ENCODE measurements at regions not wholly inside any gene's neighbourhood (a gene's known extent, or its start where the extent isn't known, plus 50 kb on each side); places are given as distances from the start of the nearest gene placed in this dataset.

DNA sequence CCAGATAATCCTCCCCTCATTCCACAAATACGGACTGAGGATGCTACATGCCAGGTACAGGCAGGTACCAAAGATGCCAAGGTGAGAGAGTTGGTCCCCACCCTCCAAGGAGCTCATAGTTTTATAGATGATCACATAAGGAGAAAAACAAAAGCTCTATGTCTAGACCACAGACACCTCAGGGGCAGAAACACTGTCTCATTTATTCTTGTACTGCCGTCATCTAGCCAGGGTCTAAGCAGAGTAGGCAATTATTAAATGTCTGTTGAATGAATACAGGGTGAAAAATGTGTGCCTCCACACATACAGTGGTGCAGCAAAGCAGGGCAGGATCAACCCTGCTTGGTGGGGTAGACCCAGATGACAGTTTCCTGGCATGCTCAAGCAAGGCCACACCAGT lies 439.8 kb upstream of the JARID2 start:
- no peak for DNase-seq (ENCODE audit: low read depth in 2 of 2)

DNA sequence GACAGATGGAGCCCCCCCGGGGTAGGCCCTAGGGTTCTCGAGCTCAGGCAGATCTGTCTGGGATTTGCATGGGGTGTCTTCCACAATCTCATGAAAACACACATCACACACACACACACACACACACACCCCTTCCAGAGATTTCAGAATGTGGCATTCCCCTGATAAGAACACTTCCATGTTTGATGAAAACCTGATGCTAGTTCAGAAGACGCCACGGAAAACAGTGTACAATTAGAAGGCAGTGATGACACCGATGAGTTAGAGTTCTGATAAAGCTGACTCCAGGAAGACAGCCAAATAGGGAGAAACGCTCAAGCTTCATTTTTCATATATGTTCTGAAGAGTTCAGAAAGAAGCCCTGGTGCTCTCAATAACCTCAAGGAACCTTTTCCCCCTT lies 438.7 kb upstream of the JARID2 start:
- DNase-seq (ENCODE audit: low read depth in 2 of 2): no peak

DNA sequence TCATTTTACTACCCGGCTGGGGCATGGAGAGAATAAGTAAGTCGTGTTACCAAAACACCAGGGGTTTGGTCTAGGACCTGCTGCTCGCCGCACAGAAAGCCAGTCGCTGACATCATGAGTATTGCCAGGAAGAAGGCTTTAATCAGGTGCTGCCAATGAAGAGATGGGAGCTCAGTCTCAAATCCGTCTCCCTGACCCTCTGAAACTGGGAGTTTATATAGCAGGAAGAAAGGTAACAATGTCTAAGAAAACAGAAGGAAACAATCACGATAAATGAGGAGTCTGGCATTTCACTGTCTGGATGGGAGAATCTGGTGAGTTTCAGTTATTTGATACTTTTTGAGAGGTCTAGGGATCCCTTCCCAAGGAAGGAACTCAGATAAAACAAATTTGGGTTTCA lies 437.9 kb upstream of the JARID2 start:
- no peak for DNase-seq (ENCODE audit: low read depth in 2 of 2)

DNA sequence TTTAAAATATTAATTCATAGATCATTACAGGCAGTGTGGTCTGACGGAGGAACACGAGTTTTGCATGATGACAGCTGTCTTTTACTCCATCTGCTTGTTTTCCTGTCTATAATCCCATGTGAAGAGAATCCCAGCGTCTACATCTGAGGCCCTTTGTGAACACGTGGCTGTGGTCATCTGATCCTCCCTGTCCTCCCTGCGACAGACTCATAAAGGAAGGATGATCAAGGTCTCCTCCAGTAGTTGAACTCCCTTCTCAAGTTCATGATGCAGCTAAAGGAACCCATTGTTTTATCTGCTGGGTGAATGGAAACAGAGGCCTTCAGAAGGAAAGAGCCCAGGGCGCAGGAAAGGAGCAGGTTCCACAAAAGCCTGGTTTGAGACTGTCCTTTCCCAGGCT lies 435.8 kb upstream of the JARID2 start:
- DNase-seq (ENCODE audit: low read depth in 2 of 2): no peak

DNA sequence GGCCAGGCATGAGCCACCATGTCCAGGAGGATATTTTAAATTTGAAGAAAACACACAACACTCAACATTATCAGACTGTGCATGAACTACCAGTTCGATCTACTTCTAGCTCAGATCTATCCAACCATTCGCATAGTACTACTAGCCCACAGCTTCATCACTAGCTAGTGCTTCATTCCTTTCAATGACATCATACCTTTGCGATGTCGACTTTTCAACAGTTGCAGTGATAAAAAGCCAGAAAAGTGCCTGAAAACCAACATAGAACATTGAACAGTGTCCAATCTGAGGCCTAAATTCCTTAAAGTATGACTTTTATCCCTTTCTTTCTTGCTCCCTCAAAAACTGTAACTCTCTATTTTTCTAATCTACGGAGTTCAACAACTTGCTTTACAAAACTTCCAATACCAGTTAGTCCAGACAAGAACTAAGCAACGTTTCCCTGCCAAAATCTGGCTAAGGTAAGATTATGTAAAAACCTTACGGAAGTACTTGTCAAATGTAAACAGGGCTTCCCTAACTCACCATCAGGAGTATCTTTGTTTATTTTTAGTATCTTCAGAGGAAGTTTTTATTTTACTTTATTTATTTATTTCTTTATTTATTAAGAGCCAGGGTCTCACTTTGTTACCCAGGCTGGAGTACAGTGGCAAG lies 434.0 kb upstream of the JARID2 start:
- DNase-seq (ENCODE audit: low read depth in 2 of 2): no peak

DNA sequence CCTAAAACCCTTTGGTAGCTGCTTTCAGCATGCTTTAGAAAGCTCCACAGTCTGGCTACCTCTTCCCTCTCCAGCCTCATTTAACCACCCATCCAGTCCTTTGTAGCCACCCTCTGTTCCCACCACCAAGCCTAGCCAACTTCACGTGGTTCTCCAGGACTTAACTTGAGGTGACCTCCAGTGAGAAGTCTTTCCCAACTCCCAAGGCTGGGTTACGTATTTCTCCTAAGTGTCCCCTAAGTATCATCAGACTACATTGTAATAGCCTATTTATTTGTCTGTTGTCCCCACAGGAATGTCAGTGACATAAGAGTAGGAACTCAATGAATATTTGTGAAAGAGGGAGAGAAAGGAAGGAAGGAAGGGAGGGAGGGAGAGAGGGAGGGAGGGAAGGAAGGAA lies 431.9 kb upstream of the JARID2 start:
- DNase-seq (ENCODE audit: low read depth in 2 of 2): no peak

DNA sequence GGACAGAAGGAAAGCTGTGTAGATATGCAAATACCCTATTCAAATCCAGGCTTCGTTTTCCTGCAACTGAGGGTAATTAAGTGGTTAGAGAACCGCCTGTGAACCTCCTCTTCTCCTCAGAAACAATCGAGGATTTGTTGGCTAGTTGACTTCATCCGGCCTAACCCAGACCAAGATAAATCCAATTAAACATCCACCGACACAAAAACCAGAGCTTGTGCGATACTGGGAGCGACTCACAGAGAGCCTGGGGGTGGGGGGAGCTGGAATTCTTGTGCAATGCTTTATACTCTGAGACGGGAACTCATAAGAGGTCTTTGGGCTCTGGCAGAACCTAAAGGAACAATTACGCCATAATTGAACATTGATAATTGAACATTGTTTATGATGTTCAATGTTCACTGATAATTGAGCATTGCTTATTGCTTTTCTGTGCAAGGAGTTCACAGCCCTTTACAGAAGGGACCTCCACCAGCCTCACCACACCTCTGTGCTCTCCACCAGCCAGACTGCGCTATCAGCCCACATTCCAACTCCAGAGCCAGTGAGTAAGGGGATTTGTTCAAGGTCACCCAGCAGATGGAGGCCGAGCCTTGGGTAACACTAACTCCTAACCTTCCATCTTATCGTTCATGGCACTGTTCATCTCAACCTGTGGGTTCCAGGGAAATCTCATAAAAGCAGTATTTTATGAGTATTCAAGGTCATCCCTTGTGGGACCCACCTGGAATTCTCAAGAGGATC lies 429.6 kb upstream of the JARID2 start:
- no peak for DNase-seq (ENCODE audit: low read depth in 2 of 2)

DNA sequence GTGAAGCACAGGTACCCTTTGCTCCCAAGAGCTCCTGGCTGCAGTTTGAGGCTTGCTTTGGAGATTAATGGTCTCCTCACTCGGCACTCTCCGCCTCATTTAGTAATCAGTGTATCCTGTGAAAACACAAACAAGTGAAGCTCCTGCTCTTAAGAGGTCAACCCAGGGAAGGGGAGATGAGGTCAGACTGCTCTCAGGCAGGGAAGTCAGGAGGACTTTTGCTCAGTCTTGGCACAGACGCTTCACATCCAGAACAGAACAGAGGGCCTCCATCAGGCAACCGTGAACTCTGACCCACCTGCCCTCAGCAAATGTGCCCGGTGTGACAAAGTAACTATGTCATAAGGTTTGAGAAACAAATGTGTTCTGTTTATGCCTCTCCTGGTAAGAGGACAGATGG lies 428.8 kb upstream of the JARID2 start:
- no peak for DNase-seq (ENCODE audit: low read depth in 2 of 2)

DNA sequence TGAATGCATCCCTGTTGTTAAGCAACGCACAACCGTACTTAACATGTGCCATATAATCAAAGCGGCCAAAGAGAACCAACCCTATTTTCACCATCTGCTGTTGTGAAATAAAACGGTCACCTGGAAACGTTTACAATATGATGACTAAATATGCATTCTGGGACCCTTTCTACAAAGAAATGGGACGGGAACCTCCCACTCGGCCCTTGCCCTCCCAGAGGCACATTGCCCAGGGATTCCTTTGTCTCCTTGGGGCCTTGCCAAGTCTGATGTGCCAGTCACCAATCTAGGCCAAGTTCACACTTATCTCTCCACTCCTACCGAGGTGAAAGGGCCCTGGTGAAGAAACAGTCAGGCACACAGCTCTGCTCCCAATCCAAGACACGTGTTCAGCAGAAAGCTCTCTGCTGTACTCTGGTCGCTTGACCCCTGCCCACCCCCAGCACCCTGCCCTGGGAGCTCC lies 427.4 kb upstream of the JARID2 start:
- no peak for DNase-seq (ENCODE audit: low read depth in 2 of 2)

DNA sequence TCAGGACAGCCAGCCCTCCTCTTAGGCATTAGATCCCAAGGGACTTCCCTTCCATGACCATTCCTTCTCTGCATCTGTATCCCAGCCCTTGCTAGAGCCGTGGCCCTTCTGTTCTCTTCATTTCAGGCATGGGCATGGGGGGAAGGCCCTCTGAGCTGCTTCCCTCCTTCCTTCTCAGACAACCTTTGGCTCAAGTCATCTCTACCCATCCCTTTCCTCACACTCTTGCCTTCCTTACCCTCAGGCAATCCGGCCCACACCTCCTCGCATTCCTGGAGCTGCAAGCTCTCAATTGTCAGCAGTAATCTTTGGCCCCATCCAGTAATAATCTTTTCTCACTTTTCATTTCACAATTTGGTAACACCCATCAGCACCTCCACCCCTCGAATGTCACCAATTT lies 426.9 kb upstream of the JARID2 start:
- no peak for DNase-seq (ENCODE audit: low read depth in 2 of 2)

DNA sequence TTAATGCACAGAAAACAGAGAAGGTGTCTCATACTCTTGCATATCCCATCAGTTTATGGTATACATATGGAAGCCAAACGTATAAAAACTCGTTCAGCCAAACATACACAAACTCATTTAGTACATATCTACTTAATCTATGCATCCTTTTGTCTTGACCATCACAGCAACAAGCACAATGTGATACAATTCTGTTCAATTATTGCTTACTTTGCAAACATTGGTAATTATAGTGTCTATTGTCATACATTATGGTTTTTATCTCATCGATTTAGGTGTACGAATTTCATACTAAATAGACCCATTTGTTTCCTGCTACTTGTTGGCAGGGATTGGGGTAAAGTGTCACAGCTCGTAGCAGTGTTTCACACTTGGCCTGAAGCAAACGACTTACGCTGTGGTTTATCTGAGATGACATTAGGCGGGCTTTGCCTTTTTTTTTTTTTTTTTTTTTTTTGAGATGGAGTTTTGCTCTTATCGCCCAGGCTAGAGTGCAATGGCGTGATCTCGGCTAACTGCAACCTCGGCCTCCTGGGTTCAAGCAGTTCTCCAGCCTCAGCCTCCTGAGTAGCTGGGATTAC lies 425.9 kb upstream of the JARID2 start:
- DNase-seq (ENCODE audit: low read depth in 2 of 2): no peak

DNA sequence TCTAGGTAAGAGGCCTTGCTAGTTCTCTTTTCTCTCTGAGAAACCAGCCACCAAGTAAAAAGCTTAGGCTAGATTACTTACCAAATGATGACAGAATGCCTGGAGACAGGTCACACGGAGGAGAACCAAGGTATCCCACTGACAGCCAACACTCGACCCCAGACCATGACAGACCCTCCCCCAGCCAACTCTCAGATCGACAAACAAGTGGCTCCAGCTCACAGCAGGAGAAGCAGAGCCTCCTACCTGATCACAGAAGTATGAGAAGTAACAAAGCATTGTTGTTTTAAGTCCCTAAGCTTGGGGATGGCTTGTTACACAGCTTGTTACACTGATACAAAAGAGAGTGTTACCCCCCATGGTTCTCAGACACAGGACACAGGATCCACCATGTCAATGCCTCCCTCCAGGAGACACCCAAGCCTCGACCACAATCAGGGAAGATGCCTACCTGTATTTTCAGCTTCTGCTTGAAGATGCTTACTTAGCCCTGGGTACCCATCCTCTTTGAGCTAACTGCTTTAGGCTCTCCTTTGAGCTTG lies 423.8 kb upstream of the JARID2 start:
- DNase-seq (ENCODE audit: low read depth in 2 of 2): no peak

DNA sequence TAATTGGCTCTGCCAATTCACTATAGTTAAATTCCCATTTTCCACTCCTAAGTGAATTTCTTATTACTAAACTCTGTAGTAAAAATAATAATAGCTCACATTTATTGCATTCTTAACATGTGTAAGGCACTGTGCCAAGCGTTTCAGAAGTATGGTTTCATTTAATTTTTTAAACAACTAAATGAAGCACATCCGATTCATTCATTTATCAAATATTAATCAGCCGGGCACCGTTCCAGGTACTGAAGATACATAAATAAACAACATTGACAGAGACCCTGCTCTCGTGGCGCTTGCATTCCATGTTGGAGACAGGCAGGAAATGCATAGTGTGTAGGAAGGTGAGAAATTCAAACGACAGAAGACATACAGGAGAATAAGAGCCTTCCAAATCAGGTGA lies 423.2 kb upstream of the JARID2 start:
- no peak for DNase-seq (ENCODE audit: low read depth in 2 of 2)

DNA sequence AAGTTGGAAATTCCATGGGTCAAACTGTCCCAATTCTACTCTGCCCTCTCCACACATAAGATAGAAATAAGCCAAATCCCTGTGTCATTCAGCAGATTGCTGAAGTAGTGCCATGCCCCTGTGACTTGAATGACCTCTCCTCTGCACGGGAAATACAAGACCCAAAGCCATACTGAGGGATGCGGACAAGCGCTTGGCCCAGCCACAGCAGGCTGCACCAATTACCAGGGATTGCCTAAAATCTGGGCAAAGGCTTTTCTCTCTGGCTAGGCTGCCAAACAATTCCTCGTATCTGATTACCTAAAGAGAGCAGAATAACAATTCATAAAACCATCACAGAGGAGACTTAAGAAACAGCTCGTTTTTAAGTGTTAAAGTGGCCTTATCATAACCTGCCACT lies 421.8 kb upstream of the JARID2 start:
- DNase-seq (ENCODE audit: low read depth in 2 of 2): no peak

DNA sequence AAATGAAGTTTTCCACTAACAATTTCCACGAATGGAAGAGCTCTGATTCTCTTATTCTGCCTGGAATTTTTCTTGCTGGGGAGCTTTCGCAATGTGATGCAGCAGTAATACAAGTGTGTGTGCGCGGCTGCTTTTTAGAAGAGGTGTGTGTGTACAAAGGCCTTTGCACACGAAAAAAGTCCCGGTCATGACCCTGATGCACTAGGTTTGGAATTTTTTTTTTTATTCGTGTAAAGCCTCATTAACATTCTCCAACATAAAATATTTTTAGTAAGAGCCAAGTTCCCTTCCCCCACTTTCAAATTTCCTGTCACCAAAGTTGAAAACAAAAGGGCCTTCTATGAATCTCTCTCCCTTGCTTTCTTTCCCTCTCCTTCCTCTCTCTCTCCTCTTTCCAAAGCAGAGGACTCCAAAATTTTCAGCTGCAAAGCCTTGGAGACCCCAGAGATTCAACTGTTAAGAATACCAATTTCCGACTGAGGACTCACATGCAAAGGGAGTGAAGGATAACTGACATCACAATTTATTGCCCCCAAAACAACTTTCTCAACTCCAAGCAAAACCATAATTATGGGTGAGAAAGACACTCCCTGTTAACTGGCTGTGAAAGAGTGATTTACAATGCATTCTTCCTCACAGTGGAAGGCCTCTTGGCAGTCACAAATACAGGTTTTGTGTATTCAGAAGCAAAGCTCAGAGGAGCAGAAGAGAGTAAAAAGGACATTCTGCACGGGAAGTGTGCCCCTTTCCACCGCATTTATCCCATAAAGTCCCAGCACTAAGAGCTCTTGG lies 421.2 kb upstream of the JARID2 start:
- DNase-seq (ENCODE audit: low read depth in 2 of 2): no peak

DNA sequence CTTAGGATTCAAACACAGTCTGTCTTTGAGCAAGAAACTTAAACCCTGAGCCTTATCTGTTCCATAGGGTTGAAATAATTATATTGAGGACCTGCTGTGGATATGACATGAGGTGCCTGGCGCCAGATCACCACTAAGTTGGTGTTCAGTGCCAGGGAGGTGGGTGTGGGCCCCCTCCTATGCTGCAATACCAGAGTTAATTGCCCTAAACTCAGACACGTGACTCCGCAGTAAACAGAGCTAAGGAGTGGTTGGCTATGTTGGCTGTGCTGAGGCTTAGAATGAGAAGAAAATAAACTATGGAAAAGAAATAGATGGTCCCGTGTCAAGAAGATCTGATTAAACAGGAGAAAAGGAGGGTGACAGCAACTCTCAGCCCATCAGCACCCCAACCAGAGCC lies 419.4 kb upstream of the JARID2 start:
- no peak for DNase-seq (ENCODE audit: low read depth in 2 of 2)

DNA sequence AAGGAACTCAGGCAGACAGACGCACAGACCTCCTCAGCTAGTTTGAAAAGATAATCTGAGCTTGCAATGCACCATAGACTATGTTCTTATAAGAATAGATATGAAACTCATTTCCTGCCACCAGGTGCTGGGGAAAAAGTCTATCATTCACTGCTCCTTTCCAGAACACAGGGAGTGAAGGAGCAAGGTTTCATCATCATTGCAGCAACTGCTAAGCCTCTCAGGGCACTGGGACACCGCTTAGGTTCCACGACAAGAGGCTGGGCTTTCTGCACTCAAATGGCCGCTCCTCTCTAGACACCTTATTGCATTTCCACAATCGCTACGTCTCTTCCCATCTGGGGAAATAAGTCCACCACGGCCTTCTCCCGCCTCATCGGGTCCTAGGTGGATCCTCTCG lies 418.5 kb upstream of the JARID2 start:
- no peak for DNase-seq (ENCODE audit: low read depth in 2 of 2)

DNA sequence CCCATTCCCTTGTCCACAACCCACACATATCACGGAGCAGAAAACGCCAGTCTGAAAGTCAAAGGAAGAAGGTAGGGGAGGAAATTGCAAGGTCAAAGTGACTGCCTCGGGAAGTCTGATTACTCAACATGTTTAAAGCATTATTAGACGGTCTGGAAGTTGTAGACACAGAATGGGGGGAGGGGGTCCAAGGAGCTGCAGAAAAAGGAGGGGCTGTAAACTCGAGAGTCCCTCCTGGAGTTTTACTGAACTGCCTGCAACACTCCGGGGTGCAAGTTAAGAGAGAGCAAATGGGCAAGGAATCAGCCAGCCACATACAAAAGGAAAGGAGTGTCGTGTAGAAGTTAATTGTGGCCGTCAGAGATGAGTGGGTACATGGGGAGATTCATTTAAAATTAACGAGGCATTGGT lies 417.7 kb upstream of the JARID2 start:
- no peak for DNase-seq (ENCODE audit: low read depth in 2 of 2)

DNA sequence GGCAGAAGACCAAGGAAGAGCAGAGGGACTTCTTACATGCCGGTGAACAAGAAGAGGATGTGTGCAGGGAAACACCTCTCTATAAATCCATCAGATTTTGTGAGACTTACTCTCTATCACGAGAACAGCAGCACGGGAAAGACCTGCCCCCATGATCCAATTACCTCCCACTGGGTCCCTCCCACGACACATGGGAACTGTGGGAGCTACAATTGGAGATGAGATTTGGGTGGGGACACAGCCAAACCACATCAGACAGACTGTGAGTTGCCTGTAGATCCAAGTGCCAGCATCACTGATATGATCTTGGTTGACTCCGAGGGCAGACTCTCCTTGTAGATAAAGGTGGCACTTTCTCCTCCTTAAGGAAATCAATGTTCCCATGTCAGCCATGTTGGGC lies 414.8 kb upstream of the JARID2 start:
- no peak for DNase-seq (ENCODE audit: low read depth in 2 of 2)

DNA sequence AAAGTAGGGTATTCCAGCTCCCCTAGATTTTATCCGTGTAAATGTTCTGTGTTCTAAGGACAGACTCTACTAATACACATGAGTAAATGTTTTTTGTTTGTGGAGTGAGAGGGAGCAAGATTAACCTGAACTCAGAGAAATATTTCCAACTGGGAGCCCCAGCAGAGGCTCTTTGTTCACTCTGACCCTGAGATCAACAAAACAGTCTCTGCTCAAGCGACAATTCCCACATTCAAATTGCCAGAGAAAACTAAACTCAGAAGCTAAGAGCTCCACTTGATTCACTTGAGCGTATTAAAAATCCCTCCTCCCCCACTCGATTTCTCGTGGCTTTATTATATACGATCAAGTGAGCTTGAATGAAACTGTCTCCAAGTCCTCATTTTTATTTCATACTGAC lies 413.9 kb upstream of the JARID2 start:
- no peak for DNase-seq (ENCODE audit: low read depth in 2 of 2)

DNA sequence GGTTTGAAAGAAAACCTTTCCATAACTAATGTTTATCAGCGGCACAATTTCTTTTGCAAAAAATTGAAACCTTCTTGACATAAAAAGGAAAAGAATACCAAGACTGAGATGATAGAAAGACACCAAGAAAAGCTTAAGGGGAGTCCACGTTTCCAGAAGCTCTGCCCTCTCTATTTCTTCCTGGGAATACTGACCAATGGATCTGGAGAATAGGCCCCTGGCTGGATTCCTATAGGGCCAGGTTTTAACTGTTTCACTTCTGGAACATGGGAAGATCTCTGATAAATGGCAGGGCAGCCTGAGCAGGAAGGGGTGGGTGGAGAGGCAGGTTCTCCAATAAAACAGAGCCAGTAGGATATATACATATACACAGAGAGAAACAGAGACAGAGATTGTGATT lies 413.4 kb upstream of the JARID2 start:
- no peak for DNase-seq (ENCODE audit: low read depth in 2 of 2)

DNA sequence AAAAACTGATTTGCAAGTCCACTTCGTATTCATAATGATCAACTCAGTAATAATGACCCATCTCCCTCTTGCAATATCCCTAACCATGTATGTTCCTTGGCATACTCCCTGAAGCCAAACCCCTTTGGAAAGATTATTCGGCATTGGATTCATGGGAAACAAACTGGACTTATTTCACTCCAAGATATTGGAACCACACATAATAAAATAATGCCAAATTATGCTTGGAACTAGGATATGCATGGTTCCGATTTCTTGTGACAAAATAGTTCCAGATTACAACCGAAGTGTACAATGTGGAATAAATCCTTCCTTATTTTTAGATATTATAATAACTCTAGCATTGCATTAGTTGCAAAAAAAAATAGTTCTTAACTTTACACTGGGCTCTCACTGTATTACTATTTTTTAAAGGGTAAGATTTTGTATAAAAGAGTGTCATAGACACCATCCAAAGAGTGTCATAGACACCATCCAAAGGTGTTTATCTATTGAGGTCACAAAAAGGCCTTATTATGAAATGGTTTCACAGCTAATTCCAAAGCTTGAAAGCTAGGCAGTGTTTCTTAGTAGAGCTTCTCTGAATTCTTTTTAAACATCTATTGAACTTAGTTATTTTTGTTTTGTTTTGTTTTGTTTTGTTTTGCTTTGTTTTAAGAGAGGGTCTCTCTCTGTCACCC lies 410.9 kb upstream of the JARID2 start:
- DNase-seq (ENCODE audit: low read depth in 2 of 2): no peak

Data from stimulated activated CD8-positive, alpha-beta memory T cell treated with anti-CD3 and anti-CD28 coated beads, Interleukin-15, amount 100 ng/mL, for 48 hours (primary cell).